GM23248 (cell line): ENCODE measurements at regions not wholly inside any gene's neighbourhood (a gene's known extent, or its start where the extent isn't known, plus 50 kb on each side); places are given as distances from the start of the nearest gene placed in this dataset.
A peak's percentile ranks its signal among the peaks of the same experiment; 100 is the strongest.

Experiments used
- DNase-seq: peaks from one replicate; pipeline ENCODE4 v3.0.0-alpha.2; 2015
- H2AFZ ChIP-seq: fragments of 200-600 bp; sonication (generic); 2 replicates; pipeline ENCODE4 v1.6.1; 2016; ENCODE audit warnings: antibody characterized with exemption
- H3F3A ChIP-seq: fragments of 200-600 bp; sonication (generic); 2 replicates; pipeline ENCODE4 v1.6.1; 2016; ENCODE audit warnings: mild to moderate bottlenecking, antibody characterized with exemption, mixed run types; ENCODE audit not compliant: insufficient read depth
- H3K27ac ChIP-seq: fragments of 200-600 bp; sonication (generic); 2 replicates; pipeline ENCODE4 v1.5.1; 2016; ENCODE audit warnings: mild to moderate bottlenecking
- H3K27me3 ChIP-seq: fragments of 200-600 bp; sonication (generic); replicated peaks from 2 replicates; pipeline ENCODE4 v1.6.1; 2016; ENCODE audit warnings: mild to moderate bottlenecking; ENCODE audit not compliant: insufficient read depth
- H3K36me3 ChIP-seq: fragments of 200-600 bp; sonication (generic); 2 replicates; pipeline ENCODE4 v1.6.1; 2016; ENCODE audit warnings: low read depth, mild to moderate bottlenecking
- H3K4me1 ChIP-seq: fragments of 200-600 bp; sonication (generic); 2 replicates; pipeline ENCODE4 v1.6.1; 2016; ENCODE audit warnings: mild to moderate bottlenecking; ENCODE audit not compliant: insufficient read depth
- H3K4me2 ChIP-seq: fragments of 200-600 bp; sonication (generic); one replicate; pipeline ENCODE4 v1.6.1; 2016; ENCODE audit warnings: mild to moderate bottlenecking; ENCODE audit not compliant: unreplicated experiment
- H3K4me3 ChIP-seq: fragments of 200-600 bp; sonication (generic); 2 replicates; pipeline ENCODE4 v1.5.1; 2016; ENCODE audit warnings: mild to moderate bottlenecking
- H3K79me2 ChIP-seq: fragments of 200-600 bp; sonication (generic); 2 replicates; pipeline ENCODE4 v1.6.1; 2016; ENCODE audit warnings: mild to moderate bottlenecking; ENCODE audit not compliant: insufficient read depth
- H3K9ac ChIP-seq: fragments of 200-600 bp; sonication (generic); 2 replicates; pipeline ENCODE4 v1.6.1; 2016; ENCODE audit warnings: mild to moderate bottlenecking
- H3K9me2 ChIP-seq: fragments of 200-600 bp; sonication (generic); 2 replicates; pipeline ENCODE4 v1.6.1; 2016; ENCODE audit warnings: mixed run types, mild to moderate bottlenecking, moderate library complexity; ENCODE audit not compliant: insufficient read depth
- H3K9me3 ChIP-seq: fragments of 200-600 bp; sonication (generic); one replicate; pipeline ENCODE4 v1.6.1; 2017; ENCODE audit warnings: low read depth
- H4K20me1 ChIP-seq: fragments of 200-600 bp; sonication (generic); 2 replicates; pipeline ENCODE4 v1.6.0; 2016; ENCODE audit not compliant: insufficient read depth
- EZH2 ChIP-seq: fragments of 200-600 bp; sonication (generic); IDR thresholded peaks from 2 replicates; pipeline ENCODE4 v1.6.1; 2018; ENCODE audit warnings: antibody characterized with exemption, mild to moderate bottlenecking; ENCODE audit not compliant: insufficient read depth, poor library complexity, severe bottlenecking
- EZH2phosphoT487 ChIP-seq: fragments of 200-600 bp; sonication (generic); IDR thresholded peaks from 2 replicates; pipeline ENCODE4 v1.6.1; 2018; ENCODE audit warnings: antibody characterized with exemption, moderate library complexity, mild to moderate bottlenecking, low read depth; ENCODE audit not compliant: insufficient read depth
- WGBS, 2 experiments: methylation state at CpG; one replicate each; pipeline ENCODE4 v1.1.6; 2015 to 2017; ENCODE audit warnings: low lambda C conversion rate in 2 of 2, low coverage in 1 of 2; ENCODE audit errors: missing lambda C conversion rate in 2 of 2; 5-methylcytosine and 5-hydroxymethylcytosine counted together
- in situ Hi-C: fragments of 300-500 bp; cut with MboI; formaldehyde crosslinking; loops from 2 replicates; pipeline ENCODE4 v1.15.0; 2020

DNA sequence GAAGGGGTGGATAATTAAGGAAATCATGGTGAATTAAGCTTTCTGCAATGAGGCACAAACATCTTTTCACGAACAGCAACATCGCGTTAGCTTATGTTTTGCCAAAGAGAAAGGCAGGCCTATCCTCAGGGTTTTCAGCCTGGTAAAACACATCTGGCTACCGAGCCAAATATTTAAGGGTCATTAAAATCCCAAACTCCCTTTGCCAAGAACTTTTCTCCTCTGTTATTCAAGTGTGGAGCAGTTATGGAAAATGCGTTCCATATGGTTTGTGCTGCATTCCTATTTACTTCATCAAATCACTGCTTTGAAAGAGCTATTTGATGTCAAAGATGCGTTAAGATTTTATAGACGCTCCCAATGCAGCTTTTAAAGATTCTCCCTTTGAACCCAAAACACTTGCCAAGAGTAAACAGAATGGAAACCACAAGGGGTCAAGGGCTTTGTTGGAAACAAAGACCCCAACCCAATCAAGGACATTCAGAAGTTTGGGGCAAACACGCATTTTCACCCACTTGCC is 308.3 kb upstream of the CDH5 start:
- Histone ChIP-seq H3K9me3 (no peaks in the 10 kb centered on the region), H3F3A (0 out of 2 replicates have a peak, but pooled peaks cover 5% of the 10 kb centered on the region), H4K20me1 (no peaks in the 10 kb centered on the region), H3K9me2 (no peaks in the 10 kb centered on the region), H3K27me3 (no peaks in the 10 kb centered on the region), H3K27ac (no peak overlapping the region), H3K4me1 (peaks cover 9% of the 10 kb centered on the region; the same call in 1 of the 2 replicates), H3K36me3 (no peaks in the 10 kb centered on the region), H2AFZ (no peak overlapping the region), H3K9ac (no peak overlapping the region), H3K79me2 (no peaks in the 10 kb centered on the region), H3K4me2 (no peak overlapping the region), H3K4me3 (no peak overlapping the region)
- WGBS, 2 experiments, result 33 to 38% methylated on average over 8 of the region's 8 CpGs
- in situ Hi-C loops, result no loop called here
- TF ChIP-seq EZH2 (no peak), EZH2phosphoT487 (no peak)
- peak; percentile 63 for DNase-seq

DNA sequence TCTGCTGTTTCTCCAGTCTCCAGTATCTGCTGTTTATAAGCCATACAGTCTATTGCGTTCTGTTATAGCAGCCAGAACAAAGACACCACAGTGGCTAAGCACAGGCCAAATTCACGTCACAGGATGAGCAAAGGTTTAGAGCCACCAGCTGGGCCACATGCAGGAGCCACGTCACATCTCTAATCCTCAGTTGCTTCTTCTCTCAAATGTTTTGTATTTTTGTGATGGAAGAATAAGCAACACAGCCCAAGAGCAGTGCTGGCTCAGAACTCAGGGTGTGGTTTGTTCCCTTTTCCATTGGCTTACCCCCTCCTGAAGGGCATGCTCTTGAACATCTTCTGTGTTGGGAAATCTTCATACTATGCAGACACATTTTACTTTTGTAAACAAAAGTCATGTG is 309.4 kb upstream of the CDH5 start:
- 76% methylated on average over 3 of the region's 3 CpGs for WGBS, 2 experiments

GRCh38 chr16:66054095-66054494 is 312.4 kb upstream of the CDH5 start:
- H2AFZ ChIP-seq, result no peak overlapping the region
- H3K9ac ChIP-seq, result no peak overlapping the region
- no peak overlapping the region for H3K27ac ChIP-seq
- in situ Hi-C loops, result no loop called here
- H3K4me3 ChIP-seq, result no peak overlapping the region
- no peaks in the 10 kb centered on the region for H3K79me2 ChIP-seq
- DNase-seq, result no peak
- no peaks in the 10 kb centered on the region for H3K9me3 ChIP-seq
- H3K4me1 ChIP-seq, result peaks cover 9% of the 10 kb centered on the region; the same call in 1 of the 2 replicates
- TF ChIP-seq EZH2phosphoT487, result no peak
- no peak for TF ChIP-seq EZH2
- H3K36me3 ChIP-seq, result no peaks in the 10 kb centered on the region
- no peak overlapping the region for H3K4me2 ChIP-seq
- 0 out of 2 replicates have a peak, but pooled peaks cover 5% of the 10 kb centered on the region for H3F3A ChIP-seq
- H3K27me3 ChIP-seq, result no peaks in the 10 kb centered on the region
- WGBS, 2 experiments, result 84 to 89% methylated on average over 4 of the region's 4 CpGs
- H3K9me2 ChIP-seq, result no peaks in the 10 kb centered on the region
- H4K20me1 ChIP-seq, result no peaks in the 10 kb centered on the region

More for the DNA sequence above, 309.4 kb upstream of the CDH5 start:
- Histone ChIP-seq H3K9me3 (no peaks in the 10 kb centered on the region), H3K9ac (no peak overlapping the region), H3K4me1 (peaks cover 9% of the 10 kb centered on the region; the same call in 1 of the 2 replicates), H3K27ac (no peak overlapping the region), H3K36me3 (no peaks in the 10 kb centered on the region), H3K27me3 (no peaks in the 10 kb centered on the region), H3K4me3 (no peak overlapping the region), H3F3A (0 out of 2 replicates have a peak, but pooled peaks cover 5% of the 10 kb centered on the region), H3K79me2 (no peaks in the 10 kb centered on the region), H3K9me2 (no peaks in the 10 kb centered on the region), H3K4me2 (no peak overlapping the region), H4K20me1 (no peaks in the 10 kb centered on the region), H2AFZ (no peak overlapping the region)
- in situ Hi-C loops, result no loop called here
- DNase-seq, result no peak
- no peak for TF ChIP-seq EZH2phosphoT487
- no peak for TF ChIP-seq EZH2

GRCh38 chr16:66052745-66053144 is 313.7 kb upstream of the CDH5 start:
- Histone ChIP-seq H4K20me1 (no peaks in the 10 kb centered on the region), H3K9ac (no peak overlapping the region), H3F3A (0 out of 2 replicates have a peak, but pooled peaks cover 2% of the 10 kb centered on the region), H3K4me2 (no peak overlapping the region), H3K79me2 (no peaks in the 10 kb centered on the region), H3K27ac (no peak overlapping the region), H2AFZ (no peak overlapping the region), H3K4me3 (no peak overlapping the region), H3K9me2 (no peaks in the 10 kb centered on the region), H3K36me3 (no peaks in the 10 kb centered on the region), H3K4me1 (peaks cover 2% of the 10 kb centered on the region; the same call in 1 of the 2 replicates), H3K9me3 (no peaks in the 10 kb centered on the region), H3K27me3 (no peaks in the 10 kb centered on the region)
- in situ Hi-C loops, result no loop called here
- DNase-seq, result no peak
- 85 to 88% methylated on average over 2 of the region's 2 CpGs for WGBS, 2 experiments
- TF ChIP-seq EZH2phosphoT487, result no peak
- TF ChIP-seq EZH2, result no peak
